Activated naive CD8-positive, alpha-beta T cell treated with anti-CD3 and anti-CD28 coated beads, Interleukin-2, amount 10 ng/mL, durations not matched to agents 7 days and 5 days (primary cell): ENCODE measurements at regions not wholly inside any gene's neighbourhood (a gene's known extent, or its start where the extent isn't known, plus 50 kb on each side); places are given as distances from the start of the nearest gene placed in this dataset.

ENCODE experiments used
- ATAC-seq: fragments of 150-1000 bp; cut with Tn5 transposase; one replicate; pipeline ENCODE4 v1.10.0; 2021; ENCODE audit warnings: low read depth, moderate library complexity
- POLR2A ChIA-PET: fragments of 350-600 bp; sonication (Branson Sonifier 250); formaldehyde crosslinking; loops from one replicate; lab custom pipeline; 2021; ENCODE audit warnings: antibody characterized with exemption; lab: Charles Lee
- DNase-seq: peaks from one replicate; pipeline ENCODE4 v3.0.0; 2021
- H3K27ac Mint-ChIP-seq: one replicate; pipeline ENCODE4 v1.8.0; 2022; ENCODE audit warnings: mild to moderate bottlenecking, mixed read lengths
- H3K27me3 Mint-ChIP-seq: one replicate; pipeline ENCODE4 v1.8.0; 2022; ENCODE audit warnings: mild to moderate bottlenecking, moderate library complexity, mixed read lengths
- H3K36me3 Mint-ChIP-seq: one replicate; pipeline ENCODE4 v1.8.0; 2021; ENCODE audit warnings: mild to moderate bottlenecking, mixed read lengths
- H3K4me1 Mint-ChIP-seq: one replicate; pipeline ENCODE4 v1.8.0; 2021; ENCODE audit warnings: mixed read lengths
- H3K4me3 Mint-ChIP-seq: one replicate; pipeline ENCODE4 v1.8.0; 2022; ENCODE audit warnings: mild to moderate bottlenecking, moderate library complexity, mixed read lengths
- H3K9me3 Mint-ChIP-seq: one replicate; pipeline ENCODE4 v1.8.0; 2021; ENCODE audit warnings: mixed read lengths

GRCh38 chr18:67864677-67865340 lies 348.3 kb upstream of the DSEL start:
- H3K4me1 Mint-ChIP-seq: no peaks in the 10 kb centered on the region
- no peak overlapping the region for H3K4me3 Mint-ChIP-seq
- DNase-seq (no peak), ATAC-seq (no peak)
- no peaks in the 10 kb centered on the region for H3K36me3 Mint-ChIP-seq
- H3K9me3 Mint-ChIP-seq: no peaks in the 10 kb centered on the region
- POLR2A ChIA-PET: no interaction called here
- no peaks in the 10 kb centered on the region for H3K27me3 Mint-ChIP-seq
- H3K27ac Mint-ChIP-seq: no peak overlapping the region

- POLR2A ChIA-PET: no interaction called here
- H3K9me3 Mint-ChIP-seq: no peaks in the 10 kb centered on the region
- no peak overlapping the region for H3K4me3 Mint-ChIP-seq
- H3K4me1 Mint-ChIP-seq: no peaks in the 10 kb centered on the region
- H3K36me3 Mint-ChIP-seq: no peaks in the 10 kb centered on the region
- no peak overlapping the region for H3K27ac Mint-ChIP-seq
- no peaks in the 10 kb centered on the region for H3K27me3 Mint-ChIP-seq
- ATAC-seq: no peak
- no peak for DNase-seq
Measured at GRCh38 chr18:67862069-67862468, 345.5 kb upstream of the DSEL start.

DNA sequence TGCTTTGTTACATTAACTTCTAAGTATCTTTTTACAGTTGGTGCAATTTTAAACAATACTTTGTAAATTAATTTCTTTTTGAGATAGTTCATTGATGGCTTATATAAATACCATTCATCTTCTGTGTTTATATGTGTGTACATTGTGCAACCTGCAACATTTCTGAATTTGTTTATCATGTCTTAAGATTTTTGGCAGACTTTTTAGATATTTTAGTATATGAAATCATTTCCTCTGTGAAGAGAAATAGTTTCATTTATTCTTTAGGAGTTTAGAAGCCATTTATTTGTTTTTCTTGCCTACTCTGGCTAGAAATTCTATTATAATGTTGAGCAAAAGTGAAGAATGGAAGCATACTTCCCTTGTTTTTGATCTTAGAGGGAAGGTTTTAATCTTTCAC lies 337.8 kb upstream of the DSEL start:
- H3K36me3 Mint-ChIP-seq: no peaks in the 10 kb centered on the region
- H3K4me3 Mint-ChIP-seq: no peak overlapping the region
- H3K27me3 Mint-ChIP-seq: no peaks in the 10 kb centered on the region
- ATAC-seq (no peak), DNase-seq (no peak)
- no peaks in the 10 kb centered on the region for H3K9me3 Mint-ChIP-seq
- no peak overlapping the region for H3K27ac Mint-ChIP-seq
- no peaks in the 10 kb centered on the region for H3K4me1 Mint-ChIP-seq
- POLR2A ChIA-PET: no interaction called here

- DNase-seq (no peak), ATAC-seq (no peak)
- Mint-ChIP-seq H3K4me1 (no peaks in the 10 kb centered on the region), H3K27me3 (peaks cover 2% of the 10 kb centered on the region), H3K9me3 (no peaks in the 10 kb centered on the region), H3K27ac (no peak overlapping the region), H3K36me3 (no peaks in the 10 kb centered on the region), H3K4me3 (no peak overlapping the region)
- POLR2A ChIA-PET: no interaction called here
Measured at GRCh38 chr18:67846422-67847098, 330.0 kb upstream of the DSEL start.

- Mint-ChIP-seq H3K4me1 (no peaks in the 10 kb centered on the region), H3K27ac (no peak overlapping the region), H3K36me3 (no peaks in the 10 kb centered on the region), H3K4me3 (no peak overlapping the region), H3K27me3 (peaks cover 2% of the 10 kb centered on the region), H3K9me3 (no peaks in the 10 kb centered on the region)
- DNase-seq (no peak), ATAC-seq (no peak)
- POLR2A ChIA-PET: no interaction called here
Measured at GRCh38 chr18:67845035-67845434, 328.5 kb upstream of the DSEL start.

DNA sequence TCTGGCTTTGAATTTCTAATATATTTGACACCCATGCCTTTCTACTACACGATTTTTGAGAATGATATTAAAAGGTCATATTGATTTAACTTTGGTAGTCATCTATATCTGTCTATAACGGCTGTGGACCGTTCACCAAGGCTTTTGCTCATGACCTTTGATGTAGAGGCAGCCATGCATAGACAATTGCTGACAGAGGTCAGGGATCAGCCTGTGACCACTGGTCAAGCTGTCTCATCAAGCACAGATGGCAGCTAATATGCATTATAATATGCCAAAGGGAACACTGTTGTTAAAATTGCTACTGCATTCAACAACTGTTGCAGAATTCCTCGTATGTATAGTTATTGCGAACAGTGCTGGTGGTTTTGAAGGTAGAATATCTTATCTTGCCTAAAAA lies 323.9 kb upstream of the DSEL start:
- H3K4me1 Mint-ChIP-seq: no peaks in the 10 kb centered on the region
- no peaks in the 10 kb centered on the region for H3K27me3 Mint-ChIP-seq
- no peak overlapping the region for H3K27ac Mint-ChIP-seq
- DNase-seq (no peak), ATAC-seq (no peak)
- H3K4me3 Mint-ChIP-seq: no peak overlapping the region
- no peaks in the 10 kb centered on the region for H3K9me3 Mint-ChIP-seq
- H3K36me3 Mint-ChIP-seq: no peaks in the 10 kb centered on the region
- POLR2A ChIA-PET: no interaction called here

DNA sequence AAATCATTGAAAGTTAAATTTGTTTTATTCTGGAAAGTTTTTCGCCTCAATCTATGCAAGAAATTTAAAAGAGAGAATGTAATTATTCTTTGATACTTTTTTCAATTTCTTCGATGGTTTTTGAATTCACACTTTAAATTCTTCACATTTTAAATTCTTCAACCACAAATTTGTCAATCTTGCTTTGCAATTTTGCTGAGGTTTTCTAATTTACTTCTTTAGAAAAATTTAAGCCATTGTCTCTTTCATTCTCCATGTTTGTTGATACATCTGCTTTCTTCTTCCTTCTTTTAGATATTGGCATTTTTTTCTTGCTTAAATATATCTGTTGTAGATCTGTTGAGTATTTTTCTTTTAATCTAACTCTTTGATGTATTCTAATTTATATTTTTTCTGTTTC lies 301.9 kb upstream of the DSEL start:
- Mint-ChIP-seq H3K9me3 (no peaks in the 10 kb centered on the region), H3K4me1 (no peaks in the 10 kb centered on the region), H3K27me3 (no peaks in the 10 kb centered on the region), H3K4me3 (no peak overlapping the region), H3K27ac (no peak overlapping the region), H3K36me3 (no peaks in the 10 kb centered on the region)
- POLR2A ChIA-PET: no interaction called here
- DNase-seq (no peak), ATAC-seq (no peak)

- no peak for ATAC-seq
- Mint-ChIP-seq H3K4me3 (no peak overlapping the region), H3K9me3 (no peaks in the 10 kb centered on the region), H3K4me1 (no peaks in the 10 kb centered on the region), H3K36me3 (no peaks in the 10 kb centered on the region), H3K27me3 (no peaks in the 10 kb centered on the region), H3K27ac (no peak overlapping the region)
- POLR2A ChIA-PET: no interaction called here
- DNase-seq: no peak
Measured at GRCh38 chr18:67815280-67815679, 298.8 kb upstream of the DSEL start.

- no peak for ATAC-seq
- no peak for DNase-seq
- POLR2A ChIA-PET: no interaction called here
- no peaks in the 10 kb centered on the region for H3K36me3 Mint-ChIP-seq
- H3K27me3 Mint-ChIP-seq: no peaks in the 10 kb centered on the region
- H3K4me3 Mint-ChIP-seq: no peak overlapping the region
- H3K9me3 Mint-ChIP-seq: no peaks in the 10 kb centered on the region
- no peaks in the 10 kb centered on the region for H3K4me1 Mint-ChIP-seq
- H3K27ac Mint-ChIP-seq: no peak overlapping the region
Measured at GRCh38 chr18:67813380-67814028, 297.0 kb upstream of the DSEL start.

DNA sequence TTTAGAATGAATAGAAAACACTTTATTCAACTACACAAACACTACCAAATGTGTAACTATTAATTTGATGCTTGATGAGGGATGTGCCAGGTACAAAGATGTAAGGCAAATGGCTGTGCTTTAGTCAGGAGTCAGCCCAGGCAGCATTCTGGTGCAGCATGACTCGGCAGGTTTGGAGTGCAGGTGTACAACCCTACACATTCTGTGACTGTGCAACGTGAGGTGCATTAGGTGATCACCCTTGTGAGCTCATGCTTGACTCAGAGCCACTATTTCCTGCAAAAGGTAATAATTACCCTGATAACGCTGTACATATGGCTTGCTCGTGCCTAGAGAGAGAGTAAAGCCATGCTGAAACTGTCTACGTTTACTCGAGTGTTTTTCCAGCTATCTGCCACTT lies 288.7 kb upstream of the DSEL start:
- Mint-ChIP-seq H3K9me3 (peaks cover 3% of the 10 kb centered on the region), H3K36me3 (no peaks in the 10 kb centered on the region), H3K4me3 (no peak overlapping the region), H3K4me1 (no peaks in the 10 kb centered on the region), H3K27me3 (no peaks in the 10 kb centered on the region), H3K27ac (no peak overlapping the region)
- no peak for ATAC-seq
- POLR2A ChIA-PET: no interaction called here
- DNase-seq: no peak

GRCh38 chr18:67794521-67794920 lies 278.0 kb upstream of the DSEL start:
- no peaks in the 10 kb centered on the region for H3K4me1 Mint-ChIP-seq
- H3K27me3 Mint-ChIP-seq: no peaks in the 10 kb centered on the region
- POLR2A ChIA-PET: no interaction called here
- H3K9me3 Mint-ChIP-seq: no peaks in the 10 kb centered on the region
- H3K36me3 Mint-ChIP-seq: no peaks in the 10 kb centered on the region
- H3K27ac Mint-ChIP-seq: no peak overlapping the region
- DNase-seq (no peak), ATAC-seq (no peak)
- no peak overlapping the region for H3K4me3 Mint-ChIP-seq

DNA sequence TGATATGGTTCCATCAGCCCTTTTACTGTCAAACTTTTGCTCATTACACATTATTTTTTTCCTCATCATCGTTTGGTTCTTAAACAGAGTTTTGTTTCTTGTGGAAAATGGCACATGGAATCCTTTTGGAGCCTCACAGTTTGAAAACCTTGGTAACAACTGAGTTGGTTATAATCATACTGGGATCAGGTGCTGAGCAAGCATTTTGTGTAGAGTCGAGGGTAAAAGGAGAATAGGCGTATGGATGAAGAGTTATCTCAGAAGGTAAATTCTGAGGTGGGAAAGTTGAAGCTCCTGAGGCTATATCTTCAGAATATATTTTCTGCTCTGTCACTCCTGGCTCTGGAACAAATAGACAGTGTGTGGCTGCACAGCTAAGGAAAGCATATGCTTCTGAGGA lies 274.0 kb upstream of the DSEL start:
- Mint-ChIP-seq H3K27me3 (no peaks in the 10 kb centered on the region), H3K4me3 (no peak overlapping the region), H3K27ac (no peak overlapping the region), H3K36me3 (no peaks in the 10 kb centered on the region), H3K4me1 (no peaks in the 10 kb centered on the region), H3K9me3 (no peaks in the 10 kb centered on the region)
- POLR2A ChIA-PET: no interaction called here
- ATAC-seq (no peak), DNase-seq (no peak)

DNA sequence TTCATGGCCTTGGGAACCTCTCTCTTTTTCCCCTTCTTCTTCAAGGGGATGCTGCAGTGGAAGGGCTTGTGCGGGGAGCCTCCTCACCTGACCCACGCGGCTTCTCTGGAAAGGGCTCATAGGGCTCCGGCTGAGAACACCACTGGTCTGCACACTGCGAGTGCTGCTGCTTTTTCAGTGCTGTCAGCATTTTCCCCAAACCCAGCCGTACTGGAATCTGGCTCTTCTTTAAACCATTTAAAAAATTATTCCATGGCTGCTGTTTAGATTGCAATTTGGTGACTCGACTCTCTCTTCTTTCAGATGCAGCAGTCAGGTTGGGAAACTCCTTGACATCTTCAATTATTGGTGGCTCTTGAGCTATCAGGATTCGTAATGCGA lies 272.6 kb upstream of the DSEL start:
- DNase-seq (no peak), ATAC-seq (no peak)
- no peaks in the 10 kb centered on the region for H3K9me3 Mint-ChIP-seq
- no peaks in the 10 kb centered on the region for H3K36me3 Mint-ChIP-seq
- H3K4me3 Mint-ChIP-seq: no peak overlapping the region
- no peak overlapping the region for H3K27ac Mint-ChIP-seq
- POLR2A ChIA-PET: no interaction called here
- no peaks in the 10 kb centered on the region for H3K27me3 Mint-ChIP-seq
- H3K4me1 Mint-ChIP-seq: no peaks in the 10 kb centered on the region
